ENCODE measurements at regions not wholly inside any gene's neighbourhood (a gene's known extent, or its start where the extent isn't known, plus 50 kb on each side); places are given as distances from the start of the nearest gene placed in this dataset.

DNA sequence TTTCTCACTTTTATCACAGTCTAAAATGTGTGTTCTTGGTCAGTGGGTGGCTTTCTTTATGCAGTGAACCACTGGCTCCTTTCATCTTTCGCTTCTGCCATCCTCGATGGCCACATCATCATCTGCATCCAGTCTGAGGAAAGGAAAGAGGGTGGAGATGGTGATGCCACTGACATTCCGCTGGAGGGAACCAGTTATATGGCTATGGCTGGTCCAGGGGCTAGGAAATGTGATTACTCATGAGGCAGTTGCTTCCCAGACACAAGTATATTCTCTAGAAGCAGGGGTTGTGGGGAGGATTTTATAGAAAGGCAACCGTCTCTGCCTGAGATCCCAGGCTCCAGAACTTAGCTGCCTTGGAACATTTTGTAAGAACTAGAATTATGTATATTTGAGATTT lies 246.7 kb upstream of the AZI2 start:
- no peak overlapping the region for H3K4me3 ChIP-seq (ENCODE audit: low read depth in 2 of 2, low read length in 2 of 2)
- ChIA-PET CTCF (no interaction called here), POLR2A (no interaction called here)
- H3K4me1 ChIP-seq (ENCODE audit: control insufficient read depth, insufficient read depth, low read length) = no peaks in the 10 kb centered on the region
- DNase-seq (ENCODE audit: low read depth, low spot score) = no peak
- intact Hi-C loops (cut with micrococcal nuclease; ENCODE audit: unreplicated experiment) (no loop called here), in situ Hi-C loops (cut with HindIII; ENCODE audit: low pct_unique_long_range_greater_than_20kb, low sequenced_read_pairs) (no loop called here)
- TF ChIP-seq, protein P1, sequence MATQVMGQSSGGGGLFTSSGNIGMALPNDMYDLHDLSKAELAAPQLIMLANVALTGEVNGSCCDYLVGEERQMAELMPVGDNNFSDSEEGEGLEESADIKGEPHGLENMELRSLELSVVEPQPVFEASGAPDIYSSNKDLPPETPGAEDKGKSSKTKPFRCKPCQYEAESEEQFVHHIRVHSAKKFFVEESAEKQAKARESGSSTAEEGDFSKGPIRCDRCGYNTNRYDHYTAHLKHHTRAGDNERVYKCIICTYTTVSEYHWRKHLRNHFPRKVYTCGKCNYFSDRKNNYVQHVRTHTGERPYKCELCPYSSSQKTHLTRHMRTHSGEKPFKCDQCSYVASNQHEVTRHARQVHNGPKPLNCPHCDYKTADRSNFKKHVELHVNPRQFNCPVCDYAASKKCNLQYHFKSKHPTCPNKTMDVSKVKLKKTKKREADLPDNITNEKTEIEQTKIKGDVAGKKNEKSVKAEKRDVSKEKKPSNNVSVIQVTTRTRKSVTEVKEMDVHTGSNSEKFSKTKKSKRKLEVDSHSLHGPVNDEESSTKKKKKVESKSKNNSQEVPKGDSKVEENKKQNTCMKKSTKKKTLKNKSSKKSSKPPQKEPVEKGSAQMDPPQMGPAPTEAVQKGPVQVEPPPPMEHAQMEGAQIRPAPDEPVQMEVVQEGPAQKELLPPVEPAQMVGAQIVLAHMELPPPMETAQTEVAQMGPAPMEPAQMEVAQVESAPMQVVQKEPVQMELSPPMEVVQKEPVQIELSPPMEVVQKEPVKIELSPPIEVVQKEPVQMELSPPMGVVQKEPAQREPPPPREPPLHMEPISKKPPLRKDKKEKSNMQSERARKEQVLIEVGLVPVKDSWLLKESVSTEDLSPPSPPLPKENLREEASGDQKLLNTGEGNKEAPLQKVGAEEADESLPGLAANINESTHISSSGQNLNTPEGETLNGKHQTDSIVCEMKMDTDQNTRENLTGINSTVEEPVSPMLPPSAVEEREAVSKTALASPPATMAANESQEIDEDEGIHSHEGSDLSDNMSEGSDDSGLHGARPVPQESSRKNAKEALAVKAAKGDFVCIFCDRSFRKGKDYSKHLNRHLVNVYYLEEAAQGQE (IDR thresholded peaks at IDR 0.05; ENCODE audit: insufficient read depth in 1 of 2, low read depth in 2 of 2, low read length in 1 of 2) = no peak
- TF ChIP-seq TCF7L2 (IDR thresholded peaks at IDR 0.05; ENCODE audit: low read depth, low read length) (no peak), POLR2AphosphoS5 (IDR thresholded peaks at IDR 0.05; ENCODE audit: low read depth, low read length) (no peak), SIN3A (IDR thresholded peaks at IDR 0.05; ENCODE audit: borderline replicate concordance, insufficient read depth, low read depth, low read length) (no peak)
- TF ChIP-seq, protein P2, sequence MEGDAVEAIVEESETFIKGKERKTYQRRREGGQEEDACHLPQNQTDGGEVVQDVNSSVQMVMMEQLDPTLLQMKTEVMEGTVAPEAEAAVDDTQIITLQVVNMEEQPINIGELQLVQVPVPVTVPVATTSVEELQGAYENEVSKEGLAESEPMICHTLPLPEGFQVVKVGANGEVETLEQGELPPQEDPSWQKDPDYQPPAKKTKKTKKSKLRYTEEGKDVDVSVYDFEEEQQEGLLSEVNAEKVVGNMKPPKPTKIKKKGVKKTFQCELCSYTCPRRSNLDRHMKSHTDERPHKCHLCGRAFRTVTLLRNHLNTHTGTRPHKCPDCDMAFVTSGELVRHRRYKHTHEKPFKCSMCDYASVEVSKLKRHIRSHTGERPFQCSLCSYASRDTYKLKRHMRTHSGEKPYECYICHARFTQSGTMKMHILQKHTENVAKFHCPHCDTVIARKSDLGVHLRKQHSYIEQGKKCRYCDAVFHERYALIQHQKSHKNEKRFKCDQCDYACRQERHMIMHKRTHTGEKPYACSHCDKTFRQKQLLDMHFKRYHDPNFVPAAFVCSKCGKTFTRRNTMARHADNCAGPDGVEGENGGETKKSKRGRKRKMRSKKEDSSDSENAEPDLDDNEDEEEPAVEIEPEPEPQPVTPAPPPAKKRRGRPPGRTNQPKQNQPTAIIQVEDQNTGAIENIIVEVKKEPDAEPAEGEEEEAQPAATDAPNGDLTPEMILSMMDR (IDR thresholded peaks at IDR 0.05) = no peak
- H3K36me3 ChIP-seq (ENCODE audit: control insufficient read depth, insufficient read depth, low read length) = no peaks in the 10 kb centered on the region
- no peak for ATAC-seq
- BruUV-seq (replicated peaks) = no TSS peak
- no peak overlapping the region for H3K27ac ChIP-seq (ENCODE audit: low read length)
- no peaks in the 10 kb centered on the region for H3K27me3 ChIP-seq (ENCODE audit: control insufficient read depth, insufficient read depth, low read length)
- H3K9me3 ChIP-seq (ENCODE audit: control insufficient read depth, insufficient read depth, low read depth, low read length) = no peaks in the 10 kb centered on the region

DNA sequence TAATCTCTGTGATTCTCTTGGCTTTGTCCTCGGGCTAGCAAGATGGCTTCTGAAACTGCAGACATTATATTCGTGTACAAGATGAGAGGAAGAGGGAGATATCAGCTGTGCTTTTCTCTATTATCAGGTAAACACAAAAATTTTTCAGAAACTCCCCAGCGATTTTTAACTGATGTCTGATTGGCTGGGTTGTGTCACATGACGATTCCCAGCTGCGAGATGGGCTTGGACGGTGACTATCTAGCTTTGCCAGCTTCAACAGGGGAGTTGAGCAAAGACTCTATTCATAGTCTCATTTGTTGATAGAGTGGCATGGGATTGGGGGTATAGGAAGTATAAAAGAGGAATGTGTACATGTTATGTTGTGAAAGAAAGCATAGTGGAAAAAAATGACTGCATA lies 248.8 kb upstream of the AZI2 start:
- ChIA-PET POLR2A (no interaction called here), CTCF (no interaction called here)
- intact Hi-C loops (cut with micrococcal nuclease; ENCODE audit: unreplicated experiment) = no loop called here

More for the DNA sequence above, 248.8 kb upstream of the AZI2 start:
- TF ChIP-seq, protein P1 (IDR thresholded peaks at IDR 0.05; ENCODE audit: insufficient read depth in 1 of 2, low read depth in 2 of 2, low read length in 1 of 2) = no peak
- TF ChIP-seq SIN3A (IDR thresholded peaks at IDR 0.05; ENCODE audit: borderline replicate concordance, insufficient read depth, low read depth, low read length) (no peak), TCF7L2 (IDR thresholded peaks at IDR 0.05; ENCODE audit: low read depth, low read length) (no peak), POLR2AphosphoS5 (IDR thresholded peaks at IDR 0.05; ENCODE audit: low read depth, low read length) (no peak)
- TF ChIP-seq, protein P2 (IDR thresholded peaks at IDR 0.05) = no peak
- no TSS peak for BruUV-seq (replicated peaks)
- in situ Hi-C loops (cut with HindIII; ENCODE audit: low pct_unique_long_range_greater_than_20kb, low sequenced_read_pairs) = no loop called here
- Histone ChIP-seq H3K4me3 (ENCODE audit: low read depth in 2 of 2, low read length in 2 of 2) (no peak overlapping the region), H3K4me1 (ENCODE audit: control insufficient read depth, insufficient read depth, low read length) (no peaks in the 10 kb centered on the region), H3K9me3 (ENCODE audit: control insufficient read depth, insufficient read depth, low read depth, low read length) (no peaks in the 10 kb centered on the region), H3K36me3 (ENCODE audit: control insufficient read depth, insufficient read depth, low read length) (no peaks in the 10 kb centered on the region), H3K27ac (ENCODE audit: low read length) (no peak overlapping the region), H3K27me3 (ENCODE audit: control insufficient read depth, insufficient read depth, low read length) (no peaks in the 10 kb centered on the region)
- no peak for ATAC-seq
- DNase-seq (ENCODE audit: low read depth, low spot score) = no peak
